Loucy (cell line): ENCODE measurements at regions not wholly inside any gene's neighbourhood (a gene's known extent, or its start where the extent isn't known, plus 50 kb on each side); places are given as distances from the start of the nearest gene placed in this dataset.

Experiments
- EZH2phosphoT487 ChIP-seq: fragments of 200-600 bp; IDR thresholded peaks from 2 replicates; pipeline ENCODE4 v1.6.1; 2018; ENCODE audit warnings: antibody characterized with exemption, mild to moderate bottlenecking, moderate library complexity, borderline replicate concordance
- TF ChIP-seq, protein P1 (sequence below): fragments of 200-600 bp; sonication (generic); conservative IDR thresholded peaks from 2 replicates; pipeline ENCODE4 v1.5.1; 2014; ENCODE audit warnings: mild to moderate bottlenecking, antibody characterized with exemption, low read length

DNA sequence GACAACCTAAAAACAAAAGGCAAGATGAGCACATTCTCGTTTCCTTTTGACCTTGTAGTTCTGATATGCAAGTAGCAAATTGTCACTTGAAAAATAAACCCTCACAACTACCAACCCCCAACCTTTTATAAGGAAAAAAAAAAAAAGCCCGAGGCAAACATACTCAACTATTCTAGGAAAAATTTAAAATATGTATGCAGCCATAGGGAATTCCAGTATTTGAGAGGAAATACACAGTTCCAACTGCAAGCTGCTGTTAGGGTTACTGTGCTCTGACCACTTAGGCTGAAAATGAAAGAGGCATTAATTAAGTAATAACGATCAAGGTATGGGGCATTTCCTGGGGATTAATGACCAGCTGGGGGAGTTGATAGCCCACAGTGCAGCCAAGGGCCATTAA lies 281.9 kb upstream of the DPH6 start:
- TF ChIP-seq, protein P1, sequence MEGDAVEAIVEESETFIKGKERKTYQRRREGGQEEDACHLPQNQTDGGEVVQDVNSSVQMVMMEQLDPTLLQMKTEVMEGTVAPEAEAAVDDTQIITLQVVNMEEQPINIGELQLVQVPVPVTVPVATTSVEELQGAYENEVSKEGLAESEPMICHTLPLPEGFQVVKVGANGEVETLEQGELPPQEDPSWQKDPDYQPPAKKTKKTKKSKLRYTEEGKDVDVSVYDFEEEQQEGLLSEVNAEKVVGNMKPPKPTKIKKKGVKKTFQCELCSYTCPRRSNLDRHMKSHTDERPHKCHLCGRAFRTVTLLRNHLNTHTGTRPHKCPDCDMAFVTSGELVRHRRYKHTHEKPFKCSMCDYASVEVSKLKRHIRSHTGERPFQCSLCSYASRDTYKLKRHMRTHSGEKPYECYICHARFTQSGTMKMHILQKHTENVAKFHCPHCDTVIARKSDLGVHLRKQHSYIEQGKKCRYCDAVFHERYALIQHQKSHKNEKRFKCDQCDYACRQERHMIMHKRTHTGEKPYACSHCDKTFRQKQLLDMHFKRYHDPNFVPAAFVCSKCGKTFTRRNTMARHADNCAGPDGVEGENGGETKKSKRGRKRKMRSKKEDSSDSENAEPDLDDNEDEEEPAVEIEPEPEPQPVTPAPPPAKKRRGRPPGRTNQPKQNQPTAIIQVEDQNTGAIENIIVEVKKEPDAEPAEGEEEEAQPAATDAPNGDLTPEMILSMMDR, result no peak
- TF ChIP-seq EZH2phosphoT487, result no peak
